ENCODE measurements at regions not wholly inside any gene's neighbourhood (a gene's known extent, or its start where the extent isn't known, plus 50 kb on each side); places are given as distances from the start of the nearest gene placed in this dataset.

DNA sequence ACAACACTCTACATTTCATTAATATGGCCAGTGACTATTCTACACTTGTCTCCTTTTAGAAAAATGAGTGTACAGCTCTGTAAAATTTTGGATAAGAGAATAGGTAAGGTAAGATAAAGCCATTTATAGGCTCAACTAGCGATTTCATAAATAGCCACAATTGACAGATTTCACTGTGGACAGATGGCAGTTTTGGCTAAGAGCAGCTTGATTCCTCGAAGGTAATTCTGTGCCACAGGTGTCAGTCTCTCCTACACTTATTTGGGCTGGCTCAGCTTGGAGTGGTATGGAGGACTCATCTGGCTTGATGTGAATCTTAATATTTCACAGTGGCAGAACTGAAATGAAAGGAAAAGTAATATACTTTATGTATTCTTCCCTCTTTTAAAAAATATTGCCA is 536.7 kb upstream of the TBL1XR1 start:
- no peaks in the 10 kb centered on the region for H3K79me2 ChIP-seq (ENCODE audit: control insufficient read depth, insufficient read depth, low read length)
- no peaks in the 10 kb centered on the region for H3K9me3 Mint-ChIP-seq (ENCODE audit: insufficient read depth)
- no peak overlapping the region for H3K4me3 Mint-ChIP-seq
- H3K27me3 Mint-ChIP-seq = no peaks in the 10 kb centered on the region
- POLR2A ChIA-PET = no interaction called here
- intact Hi-C loops (cut with micrococcal nuclease) = no loop called here
- ATAC-seq (ENCODE audit: low read depth) (no peak), DNase-seq (no peak)
- peaks cover 0 to 2% (median 0%) of the 10 kb centered on the region in 3 donors for H3K9me3 ChIP-seq (ENCODE audit: control extremely low read depth in 1 of 3, control insufficient read depth in 2 of 3, insufficient read depth in 1 of 3, low read length in 2 of 3)
- no peak overlapping the region for H3K4me2 ChIP-seq (replicated peaks; ENCODE audit: low read depth, low read length, poor library complexity, severe bottlenecking)
- no peak overlapping the region for H2AFZ ChIP-seq (ENCODE audit: insufficient read depth, low read depth, low read length, poor library complexity, severe bottlenecking)
- CTCF ChIA-PET = no interaction called here
- no peak overlapping the region for H3K9ac ChIP-seq (ENCODE audit: low read length)
- H3K27ac ChIP-seq (ENCODE audit: low read length in 2 of 2) = no peak overlapping the region
- H3K27me3 ChIP-seq (replicated peaks in 1 of 4; ENCODE audit: control extremely low read depth in 1 of 4, control insufficient read depth in 3 of 4, insufficient read depth in 4 of 4, low read length in 3 of 4) = no peaks in the 10 kb centered on the region
- H3K4me1 Mint-ChIP-seq = peaks cover 3% of the 10 kb centered on the region
- TF ChIP-seq EZH2 (IDR thresholded peaks at IDR 0.05; ENCODE audit: borderline replicate concordance, insufficient read depth, low read depth, low read length, poor library complexity, severe bottlenecking) = no peak
- H3K4me1 ChIP-seq (ENCODE audit: control insufficient read depth in 2 of 2, insufficient read depth in 2 of 2, low read length in 2 of 2) = no peaks in the 10 kb centered on the region
- no peak overlapping the region for H3K27ac Mint-ChIP-seq
- H3K4me3 ChIP-seq (ENCODE audit: control extremely low read depth in 1 of 5, extremely low read depth in 1 of 5, insufficient read depth in 1 of 5, low read depth in 2 of 5, low read length in 4 of 5) = no peak overlapping the region
- H3K36me3 ChIP-seq (replicated peaks in 1 of 2; ENCODE audit: control extremely low read depth in 1 of 2, control insufficient read depth in 1 of 2, extremely low read depth in 1 of 2, insufficient read depth in 2 of 2, low read length in 1 of 2) = no peaks in the 10 kb centered on the region
- H4K20me1 ChIP-seq (ENCODE audit: control insufficient read depth, insufficient read depth, low read length, poor library complexity, severe bottlenecking) = no peaks in the 10 kb centered on the region
- WGBS (ENCODE audit: insufficient coverage) = 100% methylated on average over 1 of the region's 2 CpGs

DNA sequence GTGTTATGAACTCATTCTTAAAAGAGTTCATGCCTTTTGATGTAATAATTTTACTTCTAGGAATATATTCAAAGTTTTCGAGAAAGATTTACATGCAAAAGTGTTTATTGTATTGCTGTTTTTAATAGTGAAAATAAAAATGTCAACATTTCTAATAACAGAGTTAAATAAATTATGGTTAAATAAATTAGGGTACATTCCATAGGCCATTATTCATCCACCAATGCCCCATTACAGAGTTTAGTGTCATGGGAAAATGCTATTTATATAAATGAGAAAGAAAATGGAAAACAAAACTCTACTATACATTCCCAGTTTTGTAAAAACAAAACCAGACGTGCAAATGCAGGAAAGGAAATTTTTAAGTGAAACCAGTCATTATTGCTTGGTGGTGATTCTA is 538.1 kb upstream of the TBL1XR1 start:
- Histone ChIP-seq H3K36me3 (replicated peaks in 1 of 2; ENCODE audit: control extremely low read depth in 1 of 2, control insufficient read depth in 1 of 2, extremely low read depth in 1 of 2, insufficient read depth in 2 of 2, low read length in 1 of 2) (no peaks in the 10 kb centered on the region), H3K4me2 (replicated peaks; ENCODE audit: low read depth, low read length, poor library complexity, severe bottlenecking) (no peak overlapping the region), H3K27me3 (replicated peaks in 1 of 4; ENCODE audit: control extremely low read depth in 1 of 4, control insufficient read depth in 3 of 4, insufficient read depth in 4 of 4, low read length in 3 of 4) (no peaks in the 10 kb centered on the region), H4K20me1 (ENCODE audit: control insufficient read depth, insufficient read depth, low read length, poor library complexity, severe bottlenecking) (no peaks in the 10 kb centered on the region), H3K4me1 (ENCODE audit: control insufficient read depth in 2 of 2, insufficient read depth in 2 of 2, low read length in 2 of 2) (no peaks in the 10 kb centered on the region), H2AFZ (ENCODE audit: insufficient read depth, low read depth, low read length, poor library complexity, severe bottlenecking) (no peak overlapping the region), H3K9ac (ENCODE audit: low read length) (no peak overlapping the region), H3K79me2 (ENCODE audit: control insufficient read depth, insufficient read depth, low read length) (no peaks in the 10 kb centered on the region), H3K4me3 (ENCODE audit: control extremely low read depth in 1 of 5, extremely low read depth in 1 of 5, insufficient read depth in 1 of 5, low read depth in 2 of 5, low read length in 4 of 5) (no peak overlapping the region), H3K27ac (ENCODE audit: low read length in 2 of 2) (no peak overlapping the region), H3K9me3 (ENCODE audit: control extremely low read depth in 1 of 3, control insufficient read depth in 2 of 3, insufficient read depth in 1 of 3, low read length in 2 of 3) (no peaks in the 10 kb centered on the region)
- no peak for TF ChIP-seq EZH2 (IDR thresholded peaks at IDR 0.05; ENCODE audit: borderline replicate concordance, insufficient read depth, low read depth, low read length, poor library complexity, severe bottlenecking)
- TF ChIP-seq, protein P1, sequence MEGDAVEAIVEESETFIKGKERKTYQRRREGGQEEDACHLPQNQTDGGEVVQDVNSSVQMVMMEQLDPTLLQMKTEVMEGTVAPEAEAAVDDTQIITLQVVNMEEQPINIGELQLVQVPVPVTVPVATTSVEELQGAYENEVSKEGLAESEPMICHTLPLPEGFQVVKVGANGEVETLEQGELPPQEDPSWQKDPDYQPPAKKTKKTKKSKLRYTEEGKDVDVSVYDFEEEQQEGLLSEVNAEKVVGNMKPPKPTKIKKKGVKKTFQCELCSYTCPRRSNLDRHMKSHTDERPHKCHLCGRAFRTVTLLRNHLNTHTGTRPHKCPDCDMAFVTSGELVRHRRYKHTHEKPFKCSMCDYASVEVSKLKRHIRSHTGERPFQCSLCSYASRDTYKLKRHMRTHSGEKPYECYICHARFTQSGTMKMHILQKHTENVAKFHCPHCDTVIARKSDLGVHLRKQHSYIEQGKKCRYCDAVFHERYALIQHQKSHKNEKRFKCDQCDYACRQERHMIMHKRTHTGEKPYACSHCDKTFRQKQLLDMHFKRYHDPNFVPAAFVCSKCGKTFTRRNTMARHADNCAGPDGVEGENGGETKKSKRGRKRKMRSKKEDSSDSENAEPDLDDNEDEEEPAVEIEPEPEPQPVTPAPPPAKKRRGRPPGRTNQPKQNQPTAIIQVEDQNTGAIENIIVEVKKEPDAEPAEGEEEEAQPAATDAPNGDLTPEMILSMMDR (IDR thresholded peaks at IDR 0.05) = no peak
- no peak for DNase-seq
- H3K27me3 Mint-ChIP-seq = no peaks in the 10 kb centered on the region
- POLR2A ChIA-PET = no interaction called here
- H3K4me3 Mint-ChIP-seq = no peak overlapping the region
- CTCF ChIA-PET = no interaction called here
- H3K4me1 Mint-ChIP-seq = no peaks in the 10 kb centered on the region
- intact Hi-C loops (cut with micrococcal nuclease) = no loop called here
- H3K9me3 Mint-ChIP-seq (ENCODE audit: insufficient read depth) = no peaks in the 10 kb centered on the region
- no peak for ATAC-seq (ENCODE audit: low read depth)
- WGBS (ENCODE audit: insufficient coverage) = no CpG with 5 or more reads among the region's 2 CpGs
- H3K27ac Mint-ChIP-seq = no peak overlapping the region
